ENCODE measurements at regions not wholly inside any gene's neighbourhood (a gene's known extent, or its start where the extent isn't known, plus 50 kb on each side); places are given as distances from the start of the nearest gene placed in this dataset.
"Not testable (repeated sequence)": the region's sequence is repeated elsewhere in the genome, so short reads cannot be mapped to it uniquely, and the experiment has no call there.

DNA sequence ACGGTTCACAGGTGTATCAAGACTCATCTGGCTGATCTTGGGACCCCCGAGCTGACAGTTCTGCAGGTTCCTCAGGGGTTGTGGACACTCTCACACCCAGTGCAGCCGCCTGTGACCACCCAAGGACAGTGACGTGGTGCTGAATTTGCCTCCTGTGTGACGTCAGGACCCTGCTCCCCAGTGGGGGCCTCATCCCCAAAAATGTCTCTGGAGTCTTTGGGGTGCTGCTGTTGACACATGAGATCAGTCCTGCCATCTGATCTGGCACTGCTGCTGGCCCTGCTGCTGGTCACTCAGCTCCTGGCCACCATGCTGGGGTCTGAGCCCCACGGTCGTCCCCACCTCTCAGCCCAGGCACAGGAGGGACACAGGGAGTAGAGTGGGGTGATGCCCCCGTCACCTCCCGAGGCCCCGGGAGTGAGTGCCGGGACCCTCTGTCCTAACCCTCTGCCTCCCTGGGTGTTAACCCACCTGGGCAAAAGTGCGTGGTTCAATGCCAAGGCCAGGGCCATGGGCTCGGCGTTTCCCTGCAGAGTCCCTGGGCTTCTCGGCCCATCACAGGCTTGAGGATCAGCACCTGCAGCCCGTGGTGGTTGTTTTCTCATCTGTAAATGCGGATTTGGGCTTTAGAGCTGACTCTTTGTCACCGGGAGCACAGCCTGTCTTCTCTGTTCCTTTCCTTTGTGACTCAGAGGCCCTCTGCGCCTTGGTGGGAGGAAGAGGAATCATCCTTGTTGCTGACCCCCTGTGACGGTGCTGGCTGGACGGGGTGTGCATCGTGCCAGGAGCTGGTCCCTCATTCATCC, 366.0 kb upstream of the SFSWAP start:
- TF ChIP-seq, protein P1, sequence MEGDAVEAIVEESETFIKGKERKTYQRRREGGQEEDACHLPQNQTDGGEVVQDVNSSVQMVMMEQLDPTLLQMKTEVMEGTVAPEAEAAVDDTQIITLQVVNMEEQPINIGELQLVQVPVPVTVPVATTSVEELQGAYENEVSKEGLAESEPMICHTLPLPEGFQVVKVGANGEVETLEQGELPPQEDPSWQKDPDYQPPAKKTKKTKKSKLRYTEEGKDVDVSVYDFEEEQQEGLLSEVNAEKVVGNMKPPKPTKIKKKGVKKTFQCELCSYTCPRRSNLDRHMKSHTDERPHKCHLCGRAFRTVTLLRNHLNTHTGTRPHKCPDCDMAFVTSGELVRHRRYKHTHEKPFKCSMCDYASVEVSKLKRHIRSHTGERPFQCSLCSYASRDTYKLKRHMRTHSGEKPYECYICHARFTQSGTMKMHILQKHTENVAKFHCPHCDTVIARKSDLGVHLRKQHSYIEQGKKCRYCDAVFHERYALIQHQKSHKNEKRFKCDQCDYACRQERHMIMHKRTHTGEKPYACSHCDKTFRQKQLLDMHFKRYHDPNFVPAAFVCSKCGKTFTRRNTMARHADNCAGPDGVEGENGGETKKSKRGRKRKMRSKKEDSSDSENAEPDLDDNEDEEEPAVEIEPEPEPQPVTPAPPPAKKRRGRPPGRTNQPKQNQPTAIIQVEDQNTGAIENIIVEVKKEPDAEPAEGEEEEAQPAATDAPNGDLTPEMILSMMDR (IDR thresholded peaks at IDR 0.05; ENCODE audit: insufficient read depth, low read length): not testable (repeated sequence)
- not testable (repeated sequence) for TF ChIP-seq GABPA (IDR thresholded peaks at IDR 0.05; ENCODE audit: low read depth); SPI1 (IDR thresholded peaks at IDR 0.05; ENCODE audit: borderline replicate concordance, low read depth)
